ENCODE measurements at regions not wholly inside any gene's neighbourhood (a gene's known extent, or its start where the extent isn't known, plus 50 kb on each side); places are given as distances from the start of the nearest gene placed in this dataset.

DNA sequence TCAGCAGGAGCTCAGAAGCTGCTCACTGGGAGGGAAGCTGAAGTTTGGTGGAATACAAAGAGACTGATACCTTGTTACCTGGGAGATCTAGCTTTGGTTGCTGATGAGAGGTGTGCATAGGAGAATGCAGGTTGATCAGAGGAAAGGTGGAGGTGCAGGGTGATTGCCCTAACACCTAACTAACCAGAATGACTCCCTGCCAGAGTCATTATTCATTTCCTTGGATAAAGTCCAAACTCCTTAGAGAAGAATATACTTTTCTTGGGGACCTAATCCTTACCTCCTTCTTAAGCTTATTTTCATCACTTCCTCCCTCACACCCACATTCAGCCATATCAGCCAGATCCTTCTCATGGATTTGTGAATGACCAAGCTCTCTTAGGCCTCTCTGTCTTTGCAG, 814.2 kb upstream of the TENM4 start:
- ChIA-PET POLR2A (ENCODE audit: unreplicated experiment) (no interaction called here), CTCF (no interaction called here)
- no peaks in the 10 kb centered on the region for H3K4me1 ChIP-seq (ENCODE audit: insufficient read depth, low read length)
- ATAC-seq: no peak
- no peaks in the 10 kb centered on the region for H3K9me3 ChIP-seq (ENCODE audit: low read length)
- H3K9ac ChIP-seq (ENCODE audit: low read length): no peak overlapping the region
- no peaks in the 10 kb centered on the region for H3F3A ChIP-seq (ENCODE audit: low read length, unreplicated experiment)
- no peaks in the 10 kb centered on the region for H3K9me2 ChIP-seq (replicated peaks; ENCODE audit: low read length)
- H4K20me1 ChIP-seq (ENCODE audit: low read length): no peaks in the 10 kb centered on the region
- no TSS peak for BruUV-seq (replicated peaks)
- H3K4me2 ChIP-seq (ENCODE audit: low read length): no peak overlapping the region
- no peaks in the 10 kb centered on the region for H3K79me2 ChIP-seq (ENCODE audit: low read length)
- H3K36me3 ChIP-seq (ENCODE audit: low read depth, low read length): no peaks in the 10 kb centered on the region
- H3K4me3 ChIP-seq (ENCODE audit: low read length): no peak overlapping the region
- no peak overlapping the region for H3K27ac ChIP-seq (ENCODE audit: low read length)
- no peak for TF ChIP-seq EZH2phosphoT487 (IDR thresholded peaks at IDR 0.05; ENCODE audit: borderline replicate concordance, low read length)
- TF ChIP-seq EZH2 (IDR thresholded peaks at IDR 0.05; ENCODE audit: low read length, unreplicated experiment): no peak
- no peak for TF ChIP-seq CTCF (conservative IDR thresholded peaks at IDR 0.05; ENCODE audit: low read depth, low read length)
- H3K27me3 ChIP-seq (ENCODE audit: low read length): no peaks in the 10 kb centered on the region
- peak; percentile 5 for DNase-seq
- intact Hi-C loops (cut with micrococcal nuclease): no loop called here
- no peak overlapping the region for H2AFZ ChIP-seq (ENCODE audit: low read length)

DNA sequence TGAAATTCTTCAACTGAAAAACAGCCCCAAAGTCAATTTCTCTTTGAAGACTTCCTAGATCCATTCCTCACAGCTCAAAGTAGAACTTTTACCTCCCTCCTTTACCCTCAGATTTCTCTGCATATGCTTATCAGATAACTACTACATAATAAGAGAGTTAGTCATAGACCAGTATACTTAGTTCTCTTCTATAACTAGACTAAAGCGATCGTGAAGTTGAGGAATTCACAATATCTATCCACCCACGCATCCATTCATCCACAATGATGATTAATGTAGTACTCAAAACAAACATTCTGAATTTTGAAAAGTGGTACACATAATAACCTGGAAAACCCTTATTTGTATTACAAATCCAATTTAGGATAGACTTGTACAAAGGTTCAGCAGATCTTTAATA, 800.9 kb upstream of the TENM4 start:
- intact Hi-C loops (cut with micrococcal nuclease): no loop called here
- no peak overlapping the region for H3K9ac ChIP-seq (ENCODE audit: low read length)
- no peaks in the 10 kb centered on the region for H4K20me1 ChIP-seq (ENCODE audit: low read length)
- ATAC-seq (no peak), DNase-seq (peak; percentile 85)
- 0 out of 2 replicates have a peak overlapping the region, but pooled peaks have one; percentile 4 for H3K4me2 ChIP-seq (ENCODE audit: low read length)
- H3K4me3 ChIP-seq (ENCODE audit: low read length): no peak overlapping the region
- TF ChIP-seq EZH2 (IDR thresholded peaks at IDR 0.05; ENCODE audit: low read length, unreplicated experiment): no peak
- no peak for TF ChIP-seq EZH2phosphoT487 (IDR thresholded peaks at IDR 0.05; ENCODE audit: borderline replicate concordance, low read length)
- no peak for TF ChIP-seq CTCF (conservative IDR thresholded peaks at IDR 0.05; ENCODE audit: low read depth, low read length)
- H3K9me3 ChIP-seq (ENCODE audit: low read length): peaks cover 14% of the 10 kb centered on the region; the same call in 1 of the 2 replicates
- no peak overlapping the region for H2AFZ ChIP-seq (ENCODE audit: low read length)
- POLR2A ChIA-PET (ENCODE audit: unreplicated experiment): no interaction called here
- CTCF ChIA-PET: no interaction called here
- no TSS peak for BruUV-seq (replicated peaks)
- no peaks in the 10 kb centered on the region for H3K9me2 ChIP-seq (replicated peaks; ENCODE audit: low read length)
- no peaks in the 10 kb centered on the region for H3K36me3 ChIP-seq (ENCODE audit: low read depth, low read length)
- H3K79me2 ChIP-seq (ENCODE audit: low read length): no peaks in the 10 kb centered on the region
- peak overlapping the region; percentile 29; the same call in 1 of the 2 replicates for H3K27ac ChIP-seq (ENCODE audit: low read length)
- peaks cover 18% of the 10 kb centered on the region for H3K4me1 ChIP-seq (ENCODE audit: insufficient read depth, low read length)
- no peaks in the 10 kb centered on the region for H3K27me3 ChIP-seq (ENCODE audit: low read length)
- no peaks in the 10 kb centered on the region for H3F3A ChIP-seq (ENCODE audit: low read length, unreplicated experiment)

- DNase-seq (peak; percentile 41), ATAC-seq (no peak)
- ChIA-PET POLR2A (ENCODE audit: unreplicated experiment) (no interaction called here), CTCF (no interaction called here)
- intact Hi-C loops (cut with micrococcal nuclease): no loop called here
- BruUV-seq (replicated peaks): no TSS peak
- H3K9me3 ChIP-seq (ENCODE audit: low read length): 0 out of 2 replicates have a peak, but pooled peaks cover 6% of the 10 kb centered on the region
- H3K4me3 ChIP-seq (ENCODE audit: low read length): no peak overlapping the region
- no peaks in the 10 kb centered on the region for H3K27me3 ChIP-seq (ENCODE audit: low read length)
- no peaks in the 10 kb centered on the region for H3K9me2 ChIP-seq (replicated peaks; ENCODE audit: low read length)
- no peak overlapping the region for H3K9ac ChIP-seq (ENCODE audit: low read length)
- TF ChIP-seq CTCF (conservative IDR thresholded peaks at IDR 0.05; ENCODE audit: low read depth, low read length): no peak
- TF ChIP-seq EZH2 (IDR thresholded peaks at IDR 0.05; ENCODE audit: low read length, unreplicated experiment): no peak
- TF ChIP-seq EZH2phosphoT487 (IDR thresholded peaks at IDR 0.05; ENCODE audit: borderline replicate concordance, low read length): no peak
- H3K79me2 ChIP-seq (ENCODE audit: low read length): no peaks in the 10 kb centered on the region
- H3K36me3 ChIP-seq (ENCODE audit: low read depth, low read length): no peaks in the 10 kb centered on the region
- no peaks in the 10 kb centered on the region for H3F3A ChIP-seq (ENCODE audit: low read length, unreplicated experiment)
- no peak overlapping the region for H3K27ac ChIP-seq (ENCODE audit: low read length)
- no peaks in the 10 kb centered on the region for H4K20me1 ChIP-seq (ENCODE audit: low read length)
- no peak overlapping the region for H2AFZ ChIP-seq (ENCODE audit: low read length)
- peaks cover 18% of the 10 kb centered on the region for H3K4me1 ChIP-seq (ENCODE audit: insufficient read depth, low read length)
- no peak overlapping the region for H3K4me2 ChIP-seq (ENCODE audit: low read length)
Observed at GRCh38 chr11:80240245-80240644, 799.4 kb upstream of the TENM4 start.

All from PC-3 (cell line).